Activated gamma-delta T cell treated with Interleukin-2 at 50 U/mL for 16 hours (primary cell): ENCODE measurements at regions not wholly inside any gene's neighbourhood (a gene's known extent, or its start where the extent isn't known, plus 50 kb on each side); places are given as distances from the start of the nearest gene placed in this dataset.
"Not testable (repeated sequence)": the region's sequence is repeated elsewhere in the genome, so short reads cannot be mapped to it uniquely, and the experiment has no call there.

ENCODE experiments used
- DNase-seq: peaks from one replicate; pipeline ENCODE4 v3.0.0-alpha.2; 2020

DNA sequence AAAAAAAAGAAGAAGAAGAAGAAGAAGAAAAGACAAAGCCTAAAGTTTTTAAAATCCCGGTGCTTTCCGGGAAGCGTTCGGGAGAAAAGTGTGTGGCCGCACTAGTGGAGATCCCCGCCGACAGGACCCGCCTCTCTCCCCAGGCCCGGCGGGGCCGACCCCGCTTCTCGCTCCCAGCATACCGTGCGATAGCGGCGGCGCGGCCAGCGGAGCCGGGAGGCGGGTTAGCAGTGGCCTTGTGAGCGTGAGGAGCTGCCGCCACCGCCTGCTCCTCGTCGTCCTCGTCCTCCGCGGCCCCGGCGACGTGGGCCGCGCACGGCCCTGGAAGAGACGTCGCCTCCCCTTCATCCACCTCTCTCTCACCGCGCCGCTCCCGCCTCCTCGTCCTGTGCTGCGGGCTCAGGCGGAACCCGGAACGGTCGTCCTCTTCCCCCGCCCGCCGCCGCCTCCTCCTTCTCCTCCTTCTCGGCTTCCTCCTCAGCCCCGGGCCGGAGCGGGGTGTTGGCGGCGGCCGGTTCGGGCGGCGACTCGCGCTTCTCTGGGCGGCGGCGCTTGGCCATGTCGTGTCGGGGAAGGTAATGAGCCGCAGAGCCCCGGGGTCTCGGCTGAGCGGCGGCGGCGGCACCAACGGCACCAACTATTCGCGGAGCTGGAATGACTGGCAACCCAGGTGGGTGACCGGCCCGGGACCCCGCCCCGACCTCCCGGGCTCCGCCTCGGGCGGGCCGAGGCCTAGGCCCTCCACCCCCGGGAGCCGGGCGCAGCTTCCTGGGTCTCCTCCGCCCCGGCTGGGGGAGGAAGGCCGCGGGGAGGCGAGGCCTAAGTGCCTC lies 62.6 kb upstream of the CDR2 start:
- DNase-seq = peak; percentile 62

DNA sequence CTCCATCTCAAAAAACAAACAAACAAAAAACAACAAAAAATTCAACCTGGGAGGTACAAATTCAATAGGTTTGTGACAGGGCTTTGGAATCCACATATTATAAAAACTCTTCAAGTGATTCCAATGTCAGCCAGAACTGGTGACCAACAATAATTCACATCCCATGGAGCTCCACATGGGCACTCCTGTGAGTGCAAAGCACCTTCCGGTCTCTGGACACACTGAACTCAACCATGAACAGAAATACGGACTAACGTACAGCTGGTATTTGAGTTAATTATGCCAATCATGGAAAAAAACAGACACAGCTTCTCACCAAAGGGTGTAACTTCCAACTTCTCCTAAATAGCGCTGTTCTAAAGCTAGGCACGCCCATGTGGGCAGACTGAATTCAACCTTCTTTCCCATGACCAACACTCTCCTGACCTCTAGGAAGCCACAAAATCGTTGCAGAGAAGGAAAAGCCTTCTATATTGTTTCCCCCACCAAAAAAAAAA lies 62.0 kb upstream of the CDR2 start:
- not testable (repeated sequence) for DNase-seq

DNA sequence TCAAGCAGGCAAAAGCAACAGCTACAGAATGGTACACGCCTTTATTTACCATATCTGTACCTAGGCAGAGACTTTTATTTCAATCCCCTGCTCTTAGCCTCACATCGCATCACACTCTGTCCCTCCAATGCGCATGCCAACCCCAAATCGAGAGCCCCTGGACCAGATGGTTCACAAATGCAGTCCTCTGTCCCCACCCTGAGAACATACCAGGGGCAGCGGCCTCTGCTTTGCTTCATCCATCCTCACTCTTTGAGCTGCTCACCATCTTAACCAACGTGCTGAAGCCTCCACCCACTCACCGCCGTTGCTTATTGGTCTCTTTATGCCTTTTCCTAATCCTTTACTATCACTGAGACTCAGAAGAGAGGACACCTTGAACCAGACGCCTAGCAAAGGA lies 56.9 kb upstream of the CDR2 start:
- DNase-seq = not testable (repeated sequence)

DNA sequence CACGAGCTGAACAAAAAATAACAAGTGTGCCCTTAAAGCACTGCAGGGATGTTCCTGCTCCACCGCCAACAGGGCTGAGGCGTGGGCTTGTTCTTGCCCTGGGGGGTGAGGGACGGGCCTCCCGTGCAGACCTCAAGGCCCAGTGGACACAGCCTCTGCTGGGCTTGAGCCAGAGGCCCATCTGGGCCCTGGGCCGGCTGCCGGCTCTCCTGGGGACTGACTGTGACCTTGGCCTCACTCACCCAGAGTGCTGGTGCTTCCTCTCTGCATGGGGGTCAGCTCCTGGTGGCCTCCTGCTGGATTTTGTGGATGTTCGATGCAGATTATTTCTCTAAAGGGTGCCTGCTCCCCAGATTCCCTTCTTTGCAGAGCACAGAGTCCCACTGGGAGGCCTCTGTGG lies 54.2 kb upstream of the CDR2 start:
- DNase-seq = no peak

DNA sequence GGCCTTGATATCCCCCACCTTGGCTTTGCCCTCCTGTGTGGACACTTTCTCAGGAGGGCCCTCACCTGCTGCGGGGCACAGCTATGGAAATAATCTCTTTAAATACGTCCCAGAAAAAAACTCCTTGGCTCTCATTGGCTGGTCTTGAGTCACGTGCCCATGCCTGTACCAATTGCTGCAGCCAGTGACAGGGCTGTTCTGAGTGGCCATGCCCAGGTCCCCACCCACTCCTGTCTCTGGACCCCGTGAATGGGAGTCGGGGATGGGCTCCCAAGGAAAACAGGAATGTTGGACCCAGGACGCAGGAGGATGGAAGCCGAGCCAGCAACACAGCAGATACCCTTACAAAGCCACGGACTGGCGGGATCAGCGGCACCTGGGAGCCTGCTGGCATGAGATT lies 53.1 kb upstream of the CDR2 start:
- DNase-seq = no peak

DNA sequence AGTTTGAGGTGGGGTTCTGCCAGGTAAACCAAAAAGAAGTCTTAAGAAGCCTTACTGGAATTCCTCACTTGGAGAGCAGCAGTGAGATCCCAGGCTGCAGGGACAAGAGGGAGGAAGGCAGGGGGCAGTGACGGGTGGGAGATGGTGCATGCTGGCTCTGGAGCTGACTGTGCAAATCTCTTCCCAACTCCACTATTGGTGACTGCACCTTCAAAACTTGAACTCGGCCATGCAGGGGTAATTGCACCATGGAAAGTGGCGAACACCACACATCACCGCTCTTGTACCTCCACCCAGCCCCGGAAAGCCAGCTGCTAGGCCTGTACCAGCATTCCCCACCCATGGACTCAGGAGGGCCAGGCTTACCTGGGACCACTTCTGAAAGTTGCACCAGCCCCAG lies 51.4 kb upstream of the CDR2 start:
- no peak for DNase-seq

DNA sequence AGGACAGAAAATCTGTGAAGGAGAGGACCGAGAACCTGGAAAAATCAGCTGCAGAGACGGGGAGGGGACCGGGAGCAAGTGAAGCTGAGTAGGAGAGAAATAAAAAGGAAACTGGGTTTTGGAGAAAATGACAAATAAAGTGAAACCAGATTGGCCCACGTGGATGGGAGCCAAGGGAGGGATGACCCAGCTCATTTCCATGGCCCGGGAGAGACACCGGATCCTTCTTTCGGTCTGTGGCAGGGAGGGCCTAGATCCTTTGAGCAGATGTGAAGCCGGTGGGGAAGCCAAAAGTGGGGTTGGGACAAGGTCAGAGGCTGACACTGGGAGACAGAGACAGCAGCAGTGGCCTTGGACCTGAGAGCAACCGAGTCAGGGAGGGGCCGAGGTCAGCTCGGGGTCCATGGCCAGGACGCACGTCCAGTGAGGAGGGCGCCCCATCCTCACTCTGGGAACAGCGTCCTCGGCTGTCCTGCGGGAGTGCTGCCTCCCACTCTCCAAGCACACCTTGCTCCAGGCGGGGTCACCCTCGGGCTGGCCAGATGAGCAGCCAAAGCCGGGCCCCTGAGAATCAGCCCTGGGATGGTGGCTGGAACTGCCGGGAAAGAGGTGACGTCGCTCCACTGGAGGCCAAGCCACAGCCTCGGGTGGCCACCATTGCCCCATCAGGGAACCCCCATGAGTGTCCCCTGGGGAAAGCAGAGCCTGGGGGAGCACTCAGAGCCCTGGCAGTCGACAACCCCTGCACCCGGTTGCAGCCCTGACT lies 50.8 kb upstream of the CDR2 start:
- DNase-seq = no peak

DNA sequence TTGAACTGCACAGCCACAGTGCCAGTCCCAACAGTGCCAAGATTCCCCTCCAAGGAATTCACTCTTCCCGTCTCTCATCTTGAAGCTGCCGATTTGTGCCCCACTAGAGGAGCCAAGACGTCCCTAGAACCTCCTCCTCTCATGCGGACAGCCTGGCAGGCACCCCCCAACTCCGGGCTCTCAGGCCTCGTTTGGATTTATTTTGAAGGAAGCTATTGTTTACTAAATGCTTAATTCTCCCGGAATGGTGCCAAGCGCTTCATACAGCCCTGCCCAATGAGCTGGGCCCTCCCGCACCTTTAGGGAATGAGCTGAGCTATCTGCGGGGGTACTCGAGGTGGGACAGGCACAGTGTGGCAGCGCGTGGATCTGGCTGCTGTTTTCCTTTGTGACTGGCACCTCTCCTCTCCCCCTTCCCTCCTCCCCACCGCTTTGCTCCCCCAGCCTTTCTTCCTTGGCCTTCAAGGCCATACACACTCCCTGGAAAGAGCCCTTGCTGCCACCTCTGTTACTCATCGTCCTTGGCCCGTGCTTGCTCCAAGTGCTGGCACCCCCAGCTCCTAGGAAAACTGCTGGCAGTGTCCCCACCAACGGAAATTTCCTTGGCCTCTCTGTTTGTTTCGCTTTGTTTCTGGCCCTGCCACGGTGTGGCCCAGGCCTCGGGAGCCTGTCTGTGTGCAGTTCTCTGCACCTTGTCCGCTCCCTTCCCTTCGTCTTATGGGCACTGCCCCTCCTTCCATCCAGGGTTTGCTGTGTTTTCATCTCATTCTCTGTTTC lies 49.9 kb upstream of the CDR2 start:
- DNase-seq = no peak
